SK-N-MC (cell line): ENCODE measurements at regions not wholly inside any gene's neighbourhood (a gene's known extent, or its start where the extent isn't known, plus 50 kb on each side); places are given as distances from the start of the nearest gene placed in this dataset.
A peak's percentile ranks its signal among the peaks of the same experiment; 100 is the strongest.

Experiments
- DNase-seq: peaks from one replicate; pipeline ENCODE4 v3.0.0-alpha.2; 2011; ENCODE audit warnings: low read depth, low spot score
- H3K27ac ChIP-seq: fragments of 200-600 bp; sonication (generic); 2 replicates; pipeline ENCODE4 v1.5.1; 2016; ENCODE audit warnings: mixed run types
- H3K36me3 ChIP-seq: fragments of 200-600 bp; sonication (generic); 2 replicates; pipeline ENCODE4 v1.6.1; 2017; ENCODE audit warnings: antibody characterized with exemption, low read length, mixed read lengths; ENCODE audit not compliant: insufficient read depth
- H3K4me3 ChIP-seq: fragments of 200-600 bp; sonication (generic); 2 replicates; pipeline ENCODE4 v1.5.1; 2016
- H3K9ac ChIP-seq: fragments of 200-600 bp; sonication (generic); 2 replicates; pipeline ENCODE4 v1.8.0; 2017; ENCODE audit warnings: mixed run types, mixed read lengths; ENCODE audit not compliant: insufficient read length
- H3K9me3 ChIP-seq: fragments of 200-600 bp; sonication (generic); 2 replicates; pipeline ENCODE4 v1.6.1; 2017; ENCODE audit warnings: low read depth, mild to moderate bottlenecking, antibody characterized with exemption, low read length, moderate library complexity, mixed read lengths
- EZH2 ChIP-seq: fragments of 200-600 bp; sonication (generic); IDR thresholded peaks from one replicate; pipeline ENCODE4 v1.6.1; 2017; ENCODE audit warnings: antibody characterized with exemption
- FOXP2 ChIP-seq: optimal IDR thresholded peaks from 2 replicates; pipeline ENCODE3; 2011; ENCODE audit warnings: mild to moderate bottlenecking, moderate library complexity; ENCODE audit not compliant: insufficient read depth; ENCODE audit errors: extremely low read length, control extremely low read depth
- POLR2AphosphoS5 ChIP-seq: IDR thresholded peaks from 2 replicates; pipeline ENCODE4 v1.6.1; 2012; ENCODE audit warnings: mild to moderate bottlenecking, low read depth, low read length, borderline replicate concordance

DNA sequence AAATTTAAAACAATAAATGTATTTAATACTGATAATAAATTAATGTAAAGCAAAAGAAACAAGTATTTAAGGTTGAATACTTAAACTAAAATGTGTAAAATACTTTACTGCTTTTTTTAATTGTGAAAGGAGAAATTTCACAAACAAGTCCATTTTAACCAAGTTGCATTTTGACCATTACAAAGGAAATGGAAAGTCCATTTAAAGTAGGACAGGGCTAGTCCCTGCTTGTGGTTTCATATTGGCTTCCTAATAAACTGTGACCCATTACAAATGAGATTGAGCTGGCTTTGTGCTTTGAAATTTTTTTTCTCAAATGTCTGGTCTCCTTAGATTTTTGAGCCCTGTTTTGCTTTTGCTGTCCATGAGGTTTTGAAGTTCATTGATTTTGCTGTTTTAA is 527.6 kb downstream of the MAFB start:
- Histone ChIP-seq H3K9ac (no peak overlapping the region), H3K36me3 (no peaks in the 10 kb centered on the region), H3K27ac (peak overlapping the region; percentile 2; the same call in 1 of the 2 replicates)

DNA sequence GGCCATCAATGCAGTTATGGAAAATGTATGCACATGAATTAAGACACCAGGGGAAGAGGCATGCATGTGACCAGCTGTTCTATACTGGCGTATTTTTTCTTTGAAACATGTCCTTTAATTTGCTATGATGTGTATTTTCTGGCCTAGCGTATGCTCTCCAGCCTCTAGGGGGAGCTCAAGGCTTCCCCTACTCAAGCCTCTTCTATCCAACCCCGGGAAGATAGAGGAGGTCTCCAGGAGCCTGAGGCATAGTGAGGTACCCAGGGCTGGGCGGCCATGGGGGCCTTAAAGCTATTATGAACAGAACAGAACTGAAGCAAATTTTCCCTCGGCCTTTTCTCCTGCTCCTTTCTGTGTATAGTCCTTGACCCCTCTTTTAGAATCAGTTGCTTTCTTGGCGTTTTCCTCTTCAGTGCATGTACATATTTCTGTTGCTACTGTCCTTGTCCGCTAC is 528.9 kb downstream of the MAFB start:
- Histone ChIP-seq H3K36me3 (no peaks in the 10 kb centered on the region), H3K9ac (no peak overlapping the region), H3K4me3 (no peak overlapping the region), H3K9me3 (no peaks in the 10 kb centered on the region), H3K27ac (peak overlapping the region; percentile 53; the same call in 1 of the 2 replicates)
- no peak for TF ChIP-seq EZH2
- no peak for TF ChIP-seq POLR2AphosphoS5
- no peak for TF ChIP-seq FOXP2
- DNase-seq: no peak

More for the DNA sequence above, 527.6 kb downstream of the MAFB start:
- no peak for DNase-seq
- no peaks in the 10 kb centered on the region for H3K9me3 ChIP-seq
- H3K4me3 ChIP-seq: no peak overlapping the region
- TF ChIP-seq POLR2AphosphoS5 (no peak), FOXP2 (no peak), EZH2 (no peak)

DNA sequence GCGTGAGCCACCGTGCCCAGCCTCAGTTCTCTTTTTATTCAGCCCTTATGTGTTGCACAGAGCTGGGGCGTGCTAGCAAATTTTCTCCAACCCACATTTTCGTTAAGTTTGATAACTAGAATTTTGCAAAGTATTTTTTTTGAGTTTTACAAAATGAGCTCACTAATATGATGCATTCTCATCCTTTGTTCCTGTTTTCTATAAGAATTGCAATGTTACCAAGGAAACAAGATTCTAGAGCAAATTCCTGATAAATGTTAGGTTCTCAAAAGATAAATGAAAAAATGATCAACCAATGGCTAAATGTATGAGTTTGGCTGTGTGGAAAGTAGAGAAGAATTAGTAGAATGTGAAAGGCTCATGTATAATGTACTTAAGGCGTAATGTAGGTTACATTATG is 529.8 kb downstream of the MAFB start:
- no peaks in the 10 kb centered on the region for H3K36me3 ChIP-seq
- no peak for DNase-seq
- no peaks in the 10 kb centered on the region for H3K9me3 ChIP-seq
- no peak overlapping the region for H3K4me3 ChIP-seq
- no peak overlapping the region for H3K9ac ChIP-seq
- no peak overlapping the region for H3K27ac ChIP-seq
- TF ChIP-seq EZH2 (no peak), POLR2AphosphoS5 (no peak), FOXP2 (no peak)

DNA sequence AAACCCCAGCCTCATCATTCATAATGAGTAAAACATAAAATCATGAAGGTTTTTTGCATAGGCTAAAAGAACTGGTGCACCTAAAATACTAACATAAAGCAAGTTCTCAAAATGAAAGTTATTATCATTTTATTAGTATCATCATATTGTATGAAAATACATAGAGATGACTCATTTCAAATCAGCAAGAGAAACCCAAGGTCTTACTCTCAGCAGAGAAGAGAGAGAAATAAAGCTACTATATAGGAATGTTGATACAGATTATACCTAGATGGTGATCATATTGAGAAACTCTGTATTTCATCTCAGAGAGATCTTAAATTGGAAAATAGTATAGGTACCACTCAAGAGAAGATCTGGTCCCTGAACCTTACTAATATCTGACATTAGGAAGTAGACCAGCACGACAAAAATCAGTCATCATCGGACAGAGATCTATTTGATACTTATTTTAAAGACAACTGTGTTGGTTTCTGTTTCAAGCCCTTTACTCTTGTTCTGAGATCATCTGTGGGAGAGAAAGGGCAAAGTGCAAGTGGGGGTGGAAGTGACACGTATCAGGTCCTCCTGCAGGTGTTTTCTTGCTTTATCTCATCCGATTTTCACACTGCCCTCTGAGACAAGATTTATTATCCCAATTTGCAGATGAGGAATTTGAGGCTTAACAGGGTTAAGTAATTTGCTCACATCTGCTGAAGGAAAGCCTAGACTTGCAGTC is 532.3 kb downstream of the MAFB start:
- DNase-seq: no peak
- H3K4me3 ChIP-seq: no peak overlapping the region
- H3K9me3 ChIP-seq: no peaks in the 10 kb centered on the region
- no peaks in the 10 kb centered on the region for H3K36me3 ChIP-seq
- TF ChIP-seq EZH2 (no peak), POLR2AphosphoS5 (no peak), FOXP2 (no peak)
- H3K27ac ChIP-seq: no peak overlapping the region
- no peak overlapping the region for H3K9ac ChIP-seq

DNA sequence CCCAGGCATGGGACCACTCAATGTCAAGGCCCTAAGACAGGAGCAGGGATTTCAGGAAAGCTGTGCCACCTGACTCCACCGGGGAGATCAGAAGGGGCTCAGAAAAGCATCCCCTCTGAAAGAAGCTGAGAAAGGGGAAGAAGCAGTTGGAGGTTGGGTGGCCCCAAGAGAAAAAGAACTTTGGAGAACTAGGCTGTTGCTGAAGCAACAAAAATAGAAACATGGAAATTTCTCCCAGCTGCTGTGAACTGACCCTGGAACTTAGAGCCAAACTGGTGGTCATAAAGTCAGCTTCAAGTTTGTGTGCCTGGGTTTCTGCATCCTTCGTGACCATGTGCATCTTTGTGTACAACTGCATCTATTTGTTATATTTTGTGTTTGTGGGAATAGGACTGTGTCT is 534.5 kb downstream of the MAFB start:
- TF ChIP-seq EZH2 (no peak), POLR2AphosphoS5 (no peak), FOXP2 (no peak)
- no peak for DNase-seq
- Histone ChIP-seq H3K4me3 (no peak overlapping the region), H3K9ac (no peak overlapping the region), H3K36me3 (no peaks in the 10 kb centered on the region), H3K9me3 (no peaks in the 10 kb centered on the region), H3K27ac (no peak overlapping the region)

DNA sequence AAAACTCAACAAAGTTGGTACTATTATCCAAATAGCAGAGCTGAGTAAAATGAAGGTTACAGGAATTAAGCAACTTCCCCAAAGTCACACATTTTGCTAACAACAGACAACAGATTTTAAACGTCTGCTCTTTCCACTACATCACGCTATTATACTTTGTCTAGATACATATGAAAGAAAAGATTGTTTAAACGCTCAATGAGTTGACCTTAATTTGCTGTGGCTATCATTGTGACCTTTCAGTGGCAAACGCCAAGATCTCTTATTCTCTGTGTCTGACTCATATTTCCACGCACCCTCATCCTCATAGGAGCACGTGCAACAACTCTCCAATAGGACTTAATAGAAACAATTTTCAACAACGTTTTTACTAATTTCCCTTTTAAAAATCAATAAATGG is 540.1 kb downstream of the MAFB start:
- no peak for DNase-seq
- no peak overlapping the region for H3K4me3 ChIP-seq
- no peak overlapping the region for H3K9ac ChIP-seq
- no peak overlapping the region for H3K27ac ChIP-seq
- H3K36me3 ChIP-seq: no peaks in the 10 kb centered on the region
- TF ChIP-seq FOXP2: no peak
- TF ChIP-seq EZH2: no peak
- no peak for TF ChIP-seq POLR2AphosphoS5
- H3K9me3 ChIP-seq: no peaks in the 10 kb centered on the region

DNA sequence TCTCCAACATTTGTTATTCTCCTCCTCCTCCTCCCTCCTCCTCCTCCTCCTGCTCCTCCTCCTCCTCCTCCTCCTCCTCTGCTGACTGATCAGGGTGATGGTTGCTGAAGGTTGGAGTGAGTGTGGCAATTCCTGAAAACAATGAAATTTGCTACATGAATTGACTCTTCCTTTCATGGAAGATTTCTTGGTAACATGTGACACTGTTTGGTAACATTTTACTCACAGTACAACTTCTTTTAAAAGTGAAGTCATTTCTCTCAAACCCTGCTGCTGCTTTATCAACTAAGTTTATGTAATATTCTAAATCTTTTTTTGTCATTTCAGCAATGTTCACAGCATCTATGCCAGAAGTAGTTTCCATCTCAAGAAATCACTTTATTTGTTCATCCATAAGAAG is 543.0 kb downstream of the MAFB start:
- Histone ChIP-seq H3K27ac (no peak overlapping the region), H3K9ac (no peak overlapping the region), H3K4me3 (no peak overlapping the region), H3K9me3 (no peaks in the 10 kb centered on the region), H3K36me3 (no peaks in the 10 kb centered on the region)
- DNase-seq: no peak
- no peak for TF ChIP-seq EZH2
- no peak for TF ChIP-seq POLR2AphosphoS5
- TF ChIP-seq FOXP2: no peak

DNA sequence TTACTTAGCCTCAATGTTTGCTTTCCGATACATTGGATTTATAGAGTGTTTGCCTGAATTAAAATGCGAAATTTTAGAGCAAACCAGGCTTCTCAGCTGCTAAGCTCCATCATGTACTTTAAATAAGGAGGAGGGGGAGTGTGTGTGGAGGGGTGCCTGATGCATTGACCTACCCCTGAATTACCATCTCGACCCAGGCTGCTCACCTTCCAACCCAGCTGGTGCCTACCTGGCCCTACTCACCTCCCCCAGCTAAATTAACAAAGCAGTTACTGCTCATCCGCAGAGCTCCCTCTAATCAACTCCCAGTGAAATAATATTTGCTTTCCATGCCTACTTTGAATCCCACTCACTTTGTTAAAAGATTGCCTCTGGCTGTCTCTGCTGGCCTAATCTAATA is 544.5 kb downstream of the MAFB start:
- no peak for DNase-seq
- TF ChIP-seq EZH2 (no peak), POLR2AphosphoS5 (no peak)
- Histone ChIP-seq H3K36me3 (no peaks in the 10 kb centered on the region), H3K27ac (no peak overlapping the region), H3K4me3 (no peak overlapping the region), H3K9ac (no peak overlapping the region), H3K9me3 (no peaks in the 10 kb centered on the region)

DNA sequence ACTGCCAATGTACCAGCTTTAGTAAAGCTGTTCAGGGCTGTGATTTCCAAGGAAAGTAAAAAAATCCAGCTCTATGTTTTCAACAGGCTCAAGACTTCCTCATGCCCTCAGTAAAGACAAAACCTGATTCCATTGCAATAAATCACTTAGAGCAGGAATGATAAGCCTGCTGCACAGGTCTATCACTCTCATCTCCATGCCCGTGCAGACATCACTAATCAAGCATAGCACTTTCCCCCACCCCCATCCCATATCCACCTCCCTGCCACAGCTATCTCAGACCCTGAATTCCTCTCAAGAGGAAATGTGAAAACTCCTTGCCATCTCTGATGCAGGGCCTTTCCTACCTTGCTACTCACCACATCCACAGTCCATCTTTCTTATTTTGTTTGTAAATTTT is 554.9 kb downstream of the MAFB start:
- Histone ChIP-seq H3K36me3 (no peaks in the 10 kb centered on the region), H3K27ac (no peak overlapping the region), H3K9me3 (no peaks in the 10 kb centered on the region), H3K4me3 (no peak overlapping the region), H3K9ac (no peak overlapping the region)
- TF ChIP-seq EZH2 (no peak), POLR2AphosphoS5 (no peak), FOXP2 (no peak)
- DNase-seq: no peak
